OCI-LY7 (cell line): ENCODE measurements at regions not wholly inside any gene's neighbourhood (a gene's known extent, or its start where the extent isn't known, plus 50 kb on each side); places are given as distances from the start of the nearest gene placed in this dataset.
"Not testable (repeated sequence)": the region's sequence is repeated elsewhere in the genome, so short reads cannot be mapped to it uniquely, and the experiment has no call there.

Experiments
- BruUV-seq: library from RNA; stranded (reverse); fragments of 400-500 nt; replicated peaks from 2 replicates; lab custom pipeline; 2021; lab: Mats Ljungman, UMichigan
- CTCF ChIA-PET: fragments of 300-600 bp; sonication (Branson Sonifier 250); formaldehyde crosslinking; loops from one replicate; lab custom pipeline; 2022; ENCODE audit warnings: antibody characterized with exemption; ENCODE audit not compliant: unreplicated experiment; lab: Charles Lee
- POLR2A ChIA-PET: fragments of 300-600 bp; sonication (Branson Sonifier 250); formaldehyde crosslinking; loops from one replicate; lab custom pipeline; 2022; ENCODE audit warnings: antibody characterized with exemption; lab: Charles Lee
- DNase-seq: peaks from one replicate; pipeline ENCODE4 v3.0.0-alpha.2; 2015; ENCODE audit warnings: low spot score
- H2AFZ ChIP-seq: fragments of 200-600 bp; sonication (generic), shearing (Covaris generic); 2 replicates; pipeline ENCODE4 v1.6.1; 2014; ENCODE audit warnings: mild to moderate bottlenecking, antibody characterized with exemption, low read length, moderate library complexity
- H3K27ac ChIP-seq: fragments of 200-600 bp; sonication (generic); 2 replicates; pipeline ENCODE4 v1.5.1; 2014; ENCODE audit warnings: mixed run types, low read depth, mild to moderate bottlenecking, moderate library complexity, low read length, inconsistent platforms; ENCODE audit not compliant: poor library complexity, severe bottlenecking
- H3K36me3 ChIP-seq: fragments of 200-600 bp; sonication (generic); 2 replicates; pipeline ENCODE4 v1.6.1; 2014; ENCODE audit warnings: mild to moderate bottlenecking, antibody characterized with exemption, low read length, moderate library complexity, mixed read lengths; ENCODE audit not compliant: insufficient read depth
- H3K4me1 ChIP-seq: fragments of 200-600 bp; sonication (generic); 2 replicates; pipeline ENCODE4 v1.5.1; 2014; ENCODE audit warnings: mild to moderate bottlenecking, low read length; ENCODE audit not compliant: insufficient read depth, poor library complexity, severe bottlenecking
- H3K4me2 ChIP-seq: fragments of 200-600 bp; sonication (generic); 2 replicates; pipeline ENCODE4 v1.6.1; 2014; ENCODE audit warnings: mild to moderate bottlenecking, low read length
- H3K4me3 ChIP-seq: fragments of 200-600 bp; sonication (generic); 2 replicates; pipeline ENCODE4 v1.5.1; 2014; ENCODE audit warnings: mild to moderate bottlenecking, low read depth, low read length; ENCODE audit not compliant: poor library complexity, severe bottlenecking
- H3K79me2 ChIP-seq: fragments of 200-600 bp; sonication (generic); 2 replicates; pipeline ENCODE4 v1.6.1; 2016; ENCODE audit warnings: low read depth, mild to moderate bottlenecking, low read length, moderate library complexity, mixed read lengths; ENCODE audit not compliant: insufficient read depth
- H3K9me2 ChIP-seq: fragments of 200-600 bp; sonication (generic); 2 replicates; pipeline ENCODE4 v1.6.1; 2016; ENCODE audit warnings: mild to moderate bottlenecking, low read length, mixed read lengths; ENCODE audit not compliant: insufficient read depth
- H3K9me3 ChIP-seq: fragments of 200-600 bp; sonication (generic); 2 replicates; pipeline ENCODE4 v1.6.1; 2014; ENCODE audit warnings: mild to moderate bottlenecking, mixed run types, low read length, mixed read lengths
- H4K20me1 ChIP-seq: fragments of 200-600 bp; sonication (generic); 2 replicates; pipeline ENCODE4 v1.6.1; 2014; ENCODE audit warnings: mild to moderate bottlenecking, antibody characterized with exemption, low read length, moderate library complexity, mixed read lengths; ENCODE audit not compliant: insufficient read depth
- intact Hi-C: fragments of 100-400 bp; cut with micrococcal nuclease; formaldehyde crosslinking; loops from one replicate; pipeline ENCODE4 v1.10.0; 2022; ENCODE audit not compliant: unreplicated experiment

DNA sequence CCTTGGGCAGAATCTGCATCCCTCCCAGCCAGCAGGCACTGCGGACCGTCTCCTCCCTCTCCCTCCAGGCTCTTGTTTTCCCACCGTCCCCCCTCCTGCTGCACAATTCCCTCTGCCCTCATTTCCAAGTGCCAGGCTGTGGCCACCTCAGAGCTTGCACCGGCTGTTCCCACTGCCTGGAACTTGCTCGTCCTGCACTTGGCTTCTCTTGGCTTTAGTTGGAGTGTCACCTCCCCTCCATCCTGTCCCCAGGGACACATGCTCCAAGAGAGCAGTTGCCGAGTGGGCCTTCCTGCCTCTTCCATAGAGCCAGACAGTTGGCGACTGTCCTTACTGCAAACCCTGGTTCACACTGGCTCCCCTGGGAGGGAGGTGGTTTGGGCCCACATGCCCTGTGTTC, 87.0 kb upstream of the DRD5 start:
- H2AFZ ChIP-seq, H3K27ac ChIP-seq, H3K4me3 ChIP-seq, H3K36me3 ChIP-seq, POLR2A ChIA-PET, H3K9me2 ChIP-seq, CTCF ChIA-PET, DNase-seq, intact Hi-C loops, H4K20me1 ChIP-seq, BruUV-seq, H3K9me3 ChIP-seq, H3K4me1 ChIP-seq, H3K4me2 ChIP-seq, H3K79me2 ChIP-seq: not testable (repeated sequence)

GRCh38 chr4:9695994-9696393, 85.4 kb upstream of the DRD5 start:
- H4K20me1 ChIP-seq, H3K9me2 ChIP-seq, H3K4me2 ChIP-seq, H3K36me3 ChIP-seq, POLR2A ChIA-PET, H3K4me3 ChIP-seq, intact Hi-C loops, H3K27ac ChIP-seq, H3K9me3 ChIP-seq, H2AFZ ChIP-seq, BruUV-seq, H3K4me1 ChIP-seq, H3K79me2 ChIP-seq, CTCF ChIA-PET: not testable (repeated sequence)
- peak; percentile 3 for DNase-seq

- H3K79me2 ChIP-seq, H3K4me3 ChIP-seq, POLR2A ChIA-PET, H3K27ac ChIP-seq, H4K20me1 ChIP-seq, DNase-seq, H3K36me3 ChIP-seq, intact Hi-C loops, CTCF ChIA-PET, H3K4me2 ChIP-seq, H3K9me2 ChIP-seq, BruUV-seq, H2AFZ ChIP-seq, H3K4me1 ChIP-seq, H3K9me3 ChIP-seq: not testable (repeated sequence)
These were observed 84.9 kb upstream of the DRD5 start for GRCh38 chr4:9696561-9696960.

- H2AFZ ChIP-seq, CTCF ChIA-PET, DNase-seq, H3K4me2 ChIP-seq, H3K9me2 ChIP-seq, H3K36me3 ChIP-seq, intact Hi-C loops, H3K4me3 ChIP-seq, H3K9me3 ChIP-seq, H3K79me2 ChIP-seq, BruUV-seq, H3K27ac ChIP-seq, H4K20me1 ChIP-seq, H3K4me1 ChIP-seq: not testable (repeated sequence)
- POLR2A ChIA-PET, result interaction anchor here (0.6 kb wide), 1 partner anchor 52 kb away, joined by 3 read pairs; no protein-coding TSS in a partner anchor
These were observed 79.4 kb upstream of the DRD5 start for GRCh38 chr4:9702019-9702418.

GRCh38 chr4:9702696-9703095, 78.7 kb upstream of the DRD5 start:
- H3K27ac ChIP-seq, H3K4me3 ChIP-seq, H3K9me2 ChIP-seq, H4K20me1 ChIP-seq, H3K4me1 ChIP-seq, POLR2A ChIA-PET, H3K79me2 ChIP-seq, CTCF ChIA-PET, H3K4me2 ChIP-seq, BruUV-seq, DNase-seq, H3K36me3 ChIP-seq, H2AFZ ChIP-seq, H3K9me3 ChIP-seq: not testable (repeated sequence)
- intact Hi-C loops, result loop anchor here (1.0 kb wide), 1 partner anchor 313 kb away; no protein-coding TSS in a partner anchor
